NCI-H82 (cell line): ENCODE measurements at regions not wholly inside any gene's neighbourhood (a gene's known extent, or its start where the extent isn't known, plus 50 kb on each side); places are given as distances from the start of the nearest gene placed in this dataset.

Source experiments
- DNase-seq: peaks from one replicate; lab custom pipeline; 2025; lab: John Stamatoyannopoulos, UW

- no peak for DNase-seq
Observed at GRCh38 chr2:181836583-181836982, 54.9 kb upstream of the ITPRID2 start.

DNA sequence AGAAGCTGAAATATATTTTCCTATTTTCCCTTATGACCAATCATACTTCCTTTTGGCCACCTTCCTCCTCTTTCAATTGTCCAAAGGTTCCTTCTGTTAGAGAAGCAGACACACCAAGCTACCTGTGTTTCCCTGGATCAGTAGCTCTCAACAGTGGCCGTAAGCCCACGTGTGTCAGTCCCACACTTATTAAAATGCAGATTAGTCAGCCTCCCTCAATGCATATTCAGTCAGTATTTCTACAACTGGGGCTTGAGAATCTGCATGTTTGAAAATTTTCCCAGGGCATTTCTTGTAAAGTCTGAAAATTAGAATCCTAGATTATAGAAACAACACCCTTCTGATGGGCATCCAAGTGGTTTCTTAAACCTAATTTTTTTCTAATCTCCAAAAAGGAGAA lies 54.0 kb upstream of the ITPRID2 start:
- no peak for DNase-seq

DNA sequence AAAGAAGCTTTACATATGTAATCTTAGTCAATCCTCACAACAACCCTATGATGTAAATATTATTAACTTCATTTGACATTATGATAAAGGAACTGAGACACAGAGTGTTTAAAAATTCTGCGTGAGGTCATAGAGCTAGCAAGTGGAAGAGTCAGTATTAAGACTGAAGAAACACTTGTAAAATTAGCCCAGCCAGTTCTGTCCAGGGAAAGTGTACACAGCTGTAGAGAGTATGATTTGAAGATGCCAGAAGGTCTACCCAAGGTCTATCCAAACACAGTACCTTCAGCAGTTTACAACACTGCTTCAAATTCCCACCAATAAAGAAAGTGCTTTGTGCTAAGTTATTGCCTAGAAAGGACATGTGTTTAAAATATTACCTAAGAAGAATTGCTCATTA lies 51.7 kb upstream of the ITPRID2 start:
- no peak for DNase-seq

- DNase-seq: no peak
Observed at GRCh38 chr2:181841079-181841478, 50.5 kb upstream of the ITPRID2 start.
